Dedifferentiated amniotic fluid mesenchymal stem cell (primary cell): ENCODE measurements at regions not wholly inside any gene's neighbourhood (a gene's known extent, or its start where the extent isn't known, plus 50 kb on each side); places are given as distances from the start of the nearest gene placed in this dataset.

Source experiments
- DNase-seq: peaks from one replicate; pipeline ENCODE4 v3.0.0-alpha.2; 2016; ENCODE audit errors: extremely low spot score

GRCh38 chr2:177114712-177115111, 97.9 kb upstream of the HNRNPA3 start:
- DNase-seq: no peak

DNA sequence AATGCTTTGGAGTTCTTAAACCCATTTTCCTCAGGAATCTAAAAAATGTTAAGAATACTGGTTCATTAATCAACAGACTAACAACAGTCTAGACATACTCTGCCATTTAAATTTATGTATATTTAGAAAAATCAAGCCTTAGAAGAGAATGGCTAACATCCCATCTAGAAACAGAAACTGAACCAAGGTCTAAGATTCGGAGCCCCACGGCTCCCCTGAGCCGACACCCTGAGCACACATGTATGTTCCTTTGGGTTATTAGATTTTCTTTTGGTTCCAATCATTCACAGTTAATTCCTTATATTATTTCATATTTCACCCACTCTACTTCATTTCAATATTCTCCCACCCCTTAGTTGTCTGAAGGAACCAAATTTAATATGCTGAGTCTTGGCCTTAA, 94.8 kb upstream of the HNRNPA3 start:
- DNase-seq: no peak

DNA sequence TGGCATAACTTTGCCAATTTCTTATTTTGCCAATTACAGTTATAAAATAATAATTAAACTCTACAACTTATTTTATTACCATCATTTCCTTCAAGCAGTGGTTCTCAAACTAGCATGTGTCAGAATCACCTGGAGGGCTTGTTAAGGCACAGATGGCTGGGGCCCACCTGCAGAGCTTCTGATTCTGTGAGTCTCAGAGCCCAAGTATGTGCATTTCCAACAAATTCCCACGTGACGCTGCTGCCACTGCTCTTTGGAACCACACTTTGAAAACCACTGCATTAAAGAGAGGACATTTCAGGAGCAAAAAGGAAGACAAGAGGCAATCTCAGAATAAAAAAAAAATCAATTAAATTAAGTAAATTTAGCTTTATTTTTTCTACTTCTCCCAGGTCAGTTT, 94.0 kb upstream of the HNRNPA3 start:
- no peak for DNase-seq

- DNase-seq: no peak
Measured at GRCh38 chr2:177119099-177119498, 93.5 kb upstream of the HNRNPA3 start.

- no peak for DNase-seq
Measured at GRCh38 chr2:177123048-177123447, 89.5 kb upstream of the HNRNPA3 start.

DNA sequence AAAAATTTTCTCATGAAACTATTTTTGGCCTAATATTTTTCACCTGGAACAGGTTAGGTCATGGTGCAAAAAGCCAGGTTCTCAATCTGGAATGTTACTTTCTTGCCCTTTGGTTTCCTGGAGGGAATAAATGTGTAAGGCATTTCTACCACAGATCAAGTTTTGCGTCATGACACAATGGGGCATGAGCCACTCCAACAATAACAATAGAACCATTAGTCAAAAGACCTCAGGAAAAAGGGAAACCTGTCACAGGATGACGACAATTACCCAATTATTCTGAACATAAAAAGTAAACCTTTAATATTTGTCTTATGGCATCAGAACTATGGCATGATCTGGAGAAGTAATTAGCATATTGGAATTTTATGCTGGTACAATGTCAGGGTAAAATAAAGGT, 88.2 kb upstream of the HNRNPA3 start:
- no peak for DNase-seq

- no peak for DNase-seq
Measured at GRCh38 chr2:177127821-177128220, 84.8 kb upstream of the HNRNPA3 start.

- DNase-seq: no peak
Measured at GRCh38 chr2:177129610-177130009, 83.0 kb upstream of the HNRNPA3 start.

- DNase-seq: no peak
Measured at GRCh38 chr2:177131858-177132257, 80.7 kb upstream of the HNRNPA3 start.

GRCh38 chr2:177138823-177139222, 73.8 kb upstream of the HNRNPA3 start:
- DNase-seq: no peak

GRCh38 chr2:177141866-177142265, 70.7 kb upstream of the HNRNPA3 start:
- DNase-seq: no peak

DNA sequence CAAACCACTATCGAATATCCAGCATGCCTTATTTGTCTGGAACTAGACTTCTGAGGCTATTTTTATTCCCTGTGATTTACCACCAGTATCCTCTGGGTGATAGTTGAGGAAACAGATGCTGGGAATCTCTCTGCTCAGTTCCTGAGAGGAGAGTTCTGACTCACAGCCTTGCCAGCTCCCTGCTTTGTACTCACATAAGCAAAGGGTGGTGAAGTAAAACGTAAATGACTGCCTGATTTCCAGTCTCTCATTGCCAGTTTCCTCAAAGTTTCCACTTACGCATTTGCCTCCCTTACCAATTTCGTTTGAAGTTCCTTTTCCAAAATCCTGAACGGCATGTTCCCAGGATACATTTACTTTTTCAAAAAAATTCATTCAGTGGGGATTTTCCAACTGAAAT, 69.2 kb upstream of the HNRNPA3 start:
- DNase-seq: peak; percentile 59

DNA sequence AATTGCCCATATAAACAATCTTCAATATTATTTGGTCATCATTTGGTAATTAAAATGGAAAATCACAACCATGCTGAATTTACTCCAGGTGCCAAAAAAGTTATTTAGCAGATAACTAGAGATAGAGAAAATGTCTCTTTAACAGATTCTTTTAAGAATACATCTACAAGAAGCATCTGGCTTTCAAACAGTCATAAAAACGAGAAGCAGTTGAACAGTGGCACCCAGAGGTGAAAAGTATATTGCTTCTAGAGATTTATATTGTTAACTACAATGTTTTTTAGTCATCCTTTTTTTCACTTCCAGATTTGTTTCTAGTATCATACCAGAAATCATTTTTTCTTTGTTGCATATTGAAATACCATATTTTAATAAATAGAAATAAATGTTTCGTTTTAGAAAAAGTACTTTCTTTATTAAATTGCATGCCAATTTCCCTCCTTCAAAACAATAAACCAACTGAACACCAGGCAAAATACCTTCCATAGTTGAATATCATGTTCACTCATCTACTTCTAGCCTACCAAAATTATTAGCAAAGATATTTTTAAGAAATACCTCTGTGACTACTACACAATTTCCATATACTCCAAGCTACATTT, 65.4 kb upstream of the HNRNPA3 start:
- DNase-seq: peak; percentile 67

DNA sequence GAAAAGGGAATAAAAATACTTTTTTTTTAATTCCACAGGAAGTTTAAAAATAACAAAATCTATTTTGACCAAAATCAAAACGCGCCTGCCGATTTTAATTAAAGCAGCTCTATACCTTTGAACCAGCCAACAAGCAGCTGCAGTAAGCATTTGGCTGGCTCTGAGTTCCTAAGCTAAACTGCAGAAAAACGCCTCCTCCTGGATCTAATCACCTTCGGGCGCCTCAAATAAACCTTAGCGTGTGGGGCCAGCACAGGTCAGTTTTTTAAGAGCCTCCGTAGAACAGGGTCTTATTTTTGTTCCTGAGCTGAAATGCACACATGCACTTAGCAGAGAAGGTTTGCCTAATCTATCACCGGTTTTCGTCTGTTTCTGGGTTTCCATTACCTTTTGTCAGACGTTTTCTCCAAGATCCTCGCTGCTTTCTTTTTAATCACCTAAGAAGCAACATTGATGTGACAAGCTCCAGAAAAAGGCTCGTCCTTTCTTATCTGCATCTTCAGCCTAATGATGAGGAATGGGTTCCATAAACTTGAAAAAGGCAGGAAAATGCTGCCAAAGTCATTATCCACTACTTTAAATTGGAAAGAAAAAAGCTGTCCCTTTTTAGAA, 64.7 kb upstream of the HNRNPA3 start:
- no peak for DNase-seq

DNA sequence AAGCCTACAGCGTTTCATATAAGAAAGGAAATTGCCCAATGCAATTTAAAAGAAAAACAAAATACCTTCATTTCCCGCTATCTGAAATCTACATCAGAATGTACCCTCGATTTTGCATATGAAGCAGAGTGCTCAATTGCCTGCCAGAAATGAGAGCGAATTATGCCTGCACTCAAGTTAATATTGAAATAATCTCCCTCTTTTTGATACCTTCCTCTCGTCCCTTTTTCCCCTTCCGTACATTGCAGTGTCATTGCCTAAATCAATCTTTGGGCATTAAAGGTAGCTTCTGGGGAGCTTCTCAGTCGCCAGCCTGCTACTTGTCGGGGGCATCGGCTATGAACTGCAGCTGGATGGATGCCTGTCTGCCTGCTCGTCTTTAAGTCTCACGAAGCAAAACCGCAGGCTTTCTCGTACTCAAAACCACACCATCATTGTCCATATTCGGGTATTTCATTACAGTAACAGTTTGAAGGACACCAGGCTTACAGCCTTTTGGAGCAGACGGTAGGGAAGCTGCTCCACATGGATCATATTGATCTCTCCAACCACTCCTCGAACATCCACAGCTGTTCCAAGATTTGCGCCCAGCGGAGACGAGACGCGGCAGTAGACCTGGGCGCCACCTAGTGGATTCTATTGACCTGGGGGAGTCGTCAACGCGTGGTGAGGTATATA, 64.0 kb upstream of the HNRNPA3 start:
- DNase-seq: peak; percentile 79

- DNase-seq: no peak
Measured at GRCh38 chr2:177149155-177149503, 63.5 kb upstream of the HNRNPA3 start.

DNA sequence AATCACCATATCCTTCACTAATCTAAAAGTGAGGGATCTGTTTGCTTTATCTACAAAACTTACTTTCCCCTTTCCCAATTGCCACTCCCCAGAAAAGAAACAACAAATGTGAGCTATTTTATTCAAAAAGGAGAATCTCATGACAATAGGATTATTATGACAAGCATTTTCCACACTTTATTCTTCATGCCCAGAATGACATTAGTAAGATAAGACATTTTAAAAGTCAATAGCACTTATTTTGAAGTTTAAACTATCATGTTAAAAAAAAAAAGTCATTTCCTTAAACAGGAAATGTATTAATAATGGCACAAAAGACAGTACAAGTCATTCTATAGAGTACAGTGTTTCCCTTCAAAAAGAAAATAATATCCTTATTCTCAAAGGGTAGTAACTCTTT, 58.8 kb upstream of the HNRNPA3 start:
- no peak for DNase-seq

- DNase-seq: no peak
Measured at GRCh38 chr2:177154809-177155208, 57.8 kb upstream of the HNRNPA3 start.

DNA sequence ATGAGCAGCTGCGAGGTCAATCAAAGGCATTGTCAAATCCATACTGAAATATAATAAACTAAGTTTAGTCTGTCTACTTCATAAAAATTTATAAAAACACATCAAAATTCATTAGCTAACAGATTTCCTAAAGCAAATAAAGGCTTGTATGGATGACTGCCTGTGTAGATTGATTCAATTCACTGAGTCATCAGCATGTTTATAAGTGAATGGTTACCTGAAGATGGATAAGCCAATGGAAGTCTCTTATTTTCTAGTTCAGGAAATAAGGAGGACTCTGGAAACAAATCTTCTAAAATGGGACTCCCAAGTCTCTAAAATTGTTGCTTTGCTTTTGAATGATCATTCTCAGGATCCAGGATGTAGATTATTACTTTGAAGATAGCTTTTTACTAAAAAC, 57.0 kb upstream of the HNRNPA3 start:
- DNase-seq: no peak

- peak; percentile 36 for DNase-seq
Measured at GRCh38 chr2:177161741-177162460, 50.7 kb upstream of the HNRNPA3 start.
